MM.1S (cell line): ENCODE measurements at regions not wholly inside any gene's neighbourhood (a gene's known extent, or its start where the extent isn't known, plus 50 kb on each side); places are given as distances from the start of the nearest gene placed in this dataset.

Source experiments
- DNase-seq: peaks from one replicate; pipeline ENCODE4 v3.0.0-alpha.2; 2015
- H2AFZ ChIP-seq: fragments of 300-600 bp; sonication (generic); 2 replicates; pipeline ENCODE4 v1.6.0; 2016; ENCODE audit warnings: antibody characterized with exemption, low read length
- H3F3A ChIP-seq: fragments of 300-600 bp; sonication (generic); 2 replicates; pipeline ENCODE4 v1.6.1; 2016; ENCODE audit warnings: mild to moderate bottlenecking, antibody characterized with exemption, low read length, moderate library complexity, mixed read lengths; ENCODE audit not compliant: insufficient read depth
- H3K27ac ChIP-seq: fragments of 300-600 bp; sonication (generic); 2 replicates; pipeline ENCODE4 v1.5.1; 2016; ENCODE audit warnings: mild to moderate bottlenecking, low read length
- H3K27me3 ChIP-seq: fragments of 300-600 bp; sonication (generic); replicated peaks from 2 replicates; pipeline ENCODE4 v1.6.0; 2016; ENCODE audit warnings: low read length; ENCODE audit not compliant: insufficient read depth
- H3K36me3 ChIP-seq: fragments of 300-600 bp; sonication (generic); replicated peaks from 2 replicates; pipeline ENCODE4 v1.6.1; 2016; ENCODE audit warnings: mild to moderate bottlenecking, low read length, mixed read lengths; ENCODE audit not compliant: insufficient read depth
- H3K4me1 ChIP-seq: fragments of 300-600 bp; sonication (generic); 2 replicates; pipeline ENCODE4 v1.6.1; 2016; ENCODE audit warnings: low read length, mixed read lengths
- H3K4me2 ChIP-seq: fragments of 300-600 bp; sonication (generic); 2 replicates; pipeline ENCODE4 v1.6.0; 2016; ENCODE audit warnings: low read depth, low read length
- H3K4me3 ChIP-seq: fragments of 300-600 bp; sonication (generic); 2 replicates; pipeline ENCODE4 v1.5.1; 2016; ENCODE audit warnings: low read length, mixed read lengths
- H3K79me2 ChIP-seq: fragments of 300-600 bp; sonication (generic); 2 replicates; pipeline ENCODE4 v1.6.1; 2016; ENCODE audit warnings: mixed run types, low read length, mixed read lengths
- H3K9ac ChIP-seq: fragments of 300-600 bp; sonication (generic); 2 replicates; pipeline ENCODE4 v1.6.1; 2016; ENCODE audit warnings: low read length, mixed read lengths
- H3K9me2 ChIP-seq: fragments of 300-600 bp; sonication (generic); replicated peaks from 2 replicates; pipeline ENCODE4 v1.6.1; 2016; ENCODE audit warnings: mild to moderate bottlenecking, low read length, mixed read lengths; ENCODE audit not compliant: insufficient read depth
- H3K9me3 ChIP-seq: fragments of 300-600 bp; sonication (generic); replicated peaks from 2 replicates; pipeline ENCODE4 v1.6.1; 2016; ENCODE audit warnings: mild to moderate bottlenecking, low read length, mixed read lengths; ENCODE audit not compliant: insufficient read depth
- H4K20me1 ChIP-seq: fragments of 300-600 bp; sonication (generic); 2 replicates; pipeline ENCODE4 v1.6.1; 2016; ENCODE audit warnings: mild to moderate bottlenecking, low read length, moderate library complexity, mixed read lengths; ENCODE audit not compliant: insufficient read depth
- EZH2 ChIP-seq: fragments of 300-600 bp; sonication (generic); optimal IDR thresholded peaks from 2 replicates; pipeline ENCODE3; 2017; ENCODE audit warnings: low read depth, mild to moderate bottlenecking, antibody characterized with exemption, low read length, mixed read lengths
- EZH2phosphoT487 ChIP-seq: fragments of 300-600 bp; sonication (generic); IDR thresholded peaks from 2 replicates; pipeline ENCODE4 v1.6.1; 2018; ENCODE audit warnings: antibody characterized with exemption, low read length
- TF ChIP-seq, protein P1 (sequence below): fragments of 300-600 bp; sonication (generic); IDR thresholded peaks from 2 replicates; pipeline ENCODE4 v1.5.1; 2016; ENCODE audit warnings: antibody characterized with exemption, low read length, mixed read lengths

- Histone ChIP-seq H3K79me2 (no peaks in the 10 kb centered on the region), H3K27me3 (no peaks in the 10 kb centered on the region), H3K4me2 (no peak overlapping the region), H3K4me1 (no peaks in the 10 kb centered on the region), H3K9me3 (no peaks in the 10 kb centered on the region), H4K20me1 (no peaks in the 10 kb centered on the region), H3F3A (no peaks in the 10 kb centered on the region), H3K27ac (no peak overlapping the region), H3K4me3 (no peak overlapping the region), H3K9ac (no peak overlapping the region), H3K9me2 (no peaks in the 10 kb centered on the region), H3K36me3 (no peaks in the 10 kb centered on the region), H2AFZ (no peak overlapping the region)
- DNase-seq: no peak
- no peak for TF ChIP-seq EZH2
- TF ChIP-seq, protein P1, sequence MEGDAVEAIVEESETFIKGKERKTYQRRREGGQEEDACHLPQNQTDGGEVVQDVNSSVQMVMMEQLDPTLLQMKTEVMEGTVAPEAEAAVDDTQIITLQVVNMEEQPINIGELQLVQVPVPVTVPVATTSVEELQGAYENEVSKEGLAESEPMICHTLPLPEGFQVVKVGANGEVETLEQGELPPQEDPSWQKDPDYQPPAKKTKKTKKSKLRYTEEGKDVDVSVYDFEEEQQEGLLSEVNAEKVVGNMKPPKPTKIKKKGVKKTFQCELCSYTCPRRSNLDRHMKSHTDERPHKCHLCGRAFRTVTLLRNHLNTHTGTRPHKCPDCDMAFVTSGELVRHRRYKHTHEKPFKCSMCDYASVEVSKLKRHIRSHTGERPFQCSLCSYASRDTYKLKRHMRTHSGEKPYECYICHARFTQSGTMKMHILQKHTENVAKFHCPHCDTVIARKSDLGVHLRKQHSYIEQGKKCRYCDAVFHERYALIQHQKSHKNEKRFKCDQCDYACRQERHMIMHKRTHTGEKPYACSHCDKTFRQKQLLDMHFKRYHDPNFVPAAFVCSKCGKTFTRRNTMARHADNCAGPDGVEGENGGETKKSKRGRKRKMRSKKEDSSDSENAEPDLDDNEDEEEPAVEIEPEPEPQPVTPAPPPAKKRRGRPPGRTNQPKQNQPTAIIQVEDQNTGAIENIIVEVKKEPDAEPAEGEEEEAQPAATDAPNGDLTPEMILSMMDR: no peak
- no peak for TF ChIP-seq EZH2phosphoT487
Measured at GRCh38 chr16:6918646-6919045, 414.0 kb upstream of the RBFOX1 start.

DNA sequence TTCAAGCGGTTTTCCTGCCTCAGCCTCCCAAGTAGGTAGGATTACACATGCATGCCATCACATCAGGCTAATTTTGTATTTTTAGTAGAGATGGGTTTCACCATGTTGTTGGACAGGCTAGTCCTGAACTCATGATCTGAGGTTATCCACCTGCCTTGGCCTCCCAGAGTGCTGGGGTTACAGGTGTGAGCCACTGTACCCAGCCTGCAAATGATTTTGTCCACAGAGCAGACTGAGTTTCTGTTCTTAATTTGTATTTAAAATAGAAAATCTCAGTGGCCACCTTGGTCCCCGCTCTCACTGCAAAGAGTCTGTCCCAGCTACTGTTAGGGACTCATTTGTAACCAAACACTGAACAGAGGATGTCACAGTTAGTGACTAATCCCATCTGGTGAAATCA, 415.7 kb upstream of the RBFOX1 start:
- H3K4me2 ChIP-seq: no peak overlapping the region
- H3K9me2 ChIP-seq: no peaks in the 10 kb centered on the region
- TF ChIP-seq, protein P1: no peak
- TF ChIP-seq EZH2phosphoT487 (no peak), EZH2 (no peak)
- no peaks in the 10 kb centered on the region for H4K20me1 ChIP-seq
- no peak overlapping the region for H3K9ac ChIP-seq
- no peaks in the 10 kb centered on the region for H3K79me2 ChIP-seq
- no peak overlapping the region for H3K27ac ChIP-seq
- no peak overlapping the region for H3K4me3 ChIP-seq
- no peaks in the 10 kb centered on the region for H3F3A ChIP-seq
- H3K4me1 ChIP-seq: no peaks in the 10 kb centered on the region
- no peak overlapping the region for H2AFZ ChIP-seq
- H3K27me3 ChIP-seq: no peaks in the 10 kb centered on the region
- H3K9me3 ChIP-seq: no peaks in the 10 kb centered on the region
- H3K36me3 ChIP-seq: no peaks in the 10 kb centered on the region
- no peak for DNase-seq

DNA sequence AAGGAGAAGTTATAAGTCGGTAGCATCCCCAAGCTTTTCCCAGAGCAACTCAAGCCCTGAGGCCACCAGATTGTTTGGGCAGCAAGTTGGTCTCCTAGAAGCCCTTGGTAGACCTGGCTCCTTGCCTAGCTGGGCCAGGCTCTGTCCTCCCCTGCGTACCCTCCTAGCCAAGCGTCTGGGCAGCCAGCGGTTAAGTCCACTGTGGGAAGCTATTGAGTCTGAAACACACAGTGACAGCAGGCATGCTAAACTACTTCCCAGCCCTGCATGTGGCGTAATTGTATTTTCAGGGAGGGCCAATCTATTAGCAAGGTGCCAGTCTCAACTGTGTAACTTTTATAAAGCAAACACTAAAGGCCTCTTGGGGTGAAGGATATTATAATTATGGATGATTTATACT, 419.1 kb upstream of the RBFOX1 start:
- Histone ChIP-seq H2AFZ (no peak overlapping the region), H3K9me3 (no peaks in the 10 kb centered on the region), H3F3A (no peaks in the 10 kb centered on the region), H3K9me2 (no peaks in the 10 kb centered on the region), H3K36me3 (no peaks in the 10 kb centered on the region), H3K79me2 (no peaks in the 10 kb centered on the region), H3K4me1 (no peaks in the 10 kb centered on the region), H3K4me3 (no peak overlapping the region), H3K27me3 (no peaks in the 10 kb centered on the region), H3K9ac (no peak overlapping the region), H3K27ac (no peak overlapping the region), H4K20me1 (no peaks in the 10 kb centered on the region), H3K4me2 (no peak overlapping the region)
- DNase-seq: no peak
- TF ChIP-seq EZH2: no peak
- no peak for TF ChIP-seq EZH2phosphoT487
- TF ChIP-seq, protein P1: no peak
